Body of pancreas (tissue), 4 donors: ENCODE measurements at regions not wholly inside any gene's neighbourhood (a gene's known extent, or its start where the extent isn't known, plus 50 kb on each side); places are given as distances from the start of the nearest gene placed in this dataset.

Source experiments
- POLR2A ChIP-seq, 3 donors: fragments of 450-650 bp; IDR thresholded peaks; one replicate each; pipeline ENCODE4 v1.6.1; 2016; ENCODE audit warnings: antibody characterized with exemption in 3 of 3, mild to moderate bottlenecking in 2 of 3
- TF ChIP-seq, protein P1 (sequence below), 7 experiments: fragments of 450-650 bp in 4 of 7; fragments of 200-600 bp in 3 of 7; sonication (generic) in 3 of 7; IDR thresholded peaks; one replicate each; pipeline ENCODE4 v1.5.1; 2016 to 2019; ENCODE audit warnings: antibody characterized with exemption in 7 of 7

- TF ChIP-seq, protein P1, sequence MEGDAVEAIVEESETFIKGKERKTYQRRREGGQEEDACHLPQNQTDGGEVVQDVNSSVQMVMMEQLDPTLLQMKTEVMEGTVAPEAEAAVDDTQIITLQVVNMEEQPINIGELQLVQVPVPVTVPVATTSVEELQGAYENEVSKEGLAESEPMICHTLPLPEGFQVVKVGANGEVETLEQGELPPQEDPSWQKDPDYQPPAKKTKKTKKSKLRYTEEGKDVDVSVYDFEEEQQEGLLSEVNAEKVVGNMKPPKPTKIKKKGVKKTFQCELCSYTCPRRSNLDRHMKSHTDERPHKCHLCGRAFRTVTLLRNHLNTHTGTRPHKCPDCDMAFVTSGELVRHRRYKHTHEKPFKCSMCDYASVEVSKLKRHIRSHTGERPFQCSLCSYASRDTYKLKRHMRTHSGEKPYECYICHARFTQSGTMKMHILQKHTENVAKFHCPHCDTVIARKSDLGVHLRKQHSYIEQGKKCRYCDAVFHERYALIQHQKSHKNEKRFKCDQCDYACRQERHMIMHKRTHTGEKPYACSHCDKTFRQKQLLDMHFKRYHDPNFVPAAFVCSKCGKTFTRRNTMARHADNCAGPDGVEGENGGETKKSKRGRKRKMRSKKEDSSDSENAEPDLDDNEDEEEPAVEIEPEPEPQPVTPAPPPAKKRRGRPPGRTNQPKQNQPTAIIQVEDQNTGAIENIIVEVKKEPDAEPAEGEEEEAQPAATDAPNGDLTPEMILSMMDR (IDR thresholded peaks at IDR 0.05): no peak
- no peak for TF ChIP-seq POLR2A (IDR thresholded peaks at IDR 0.05)
These were observed 271.6 kb upstream of the ARRDC4 start for GRCh38 chr15:97688886-97689285.
